HCT116 (cell line): ENCODE measurements at regions not wholly inside any gene's neighbourhood (a gene's known extent, or its start where the extent isn't known, plus 50 kb on each side); places are given as distances from the start of the nearest gene placed in this dataset.

Source experiments
- ATAC-seq: fragments of 200-7000 bp; cut with Tn5 transposase; 2 replicates; pipeline ENCODE4 v1.9.1; 2020; ENCODE audit warnings: mild to moderate bottlenecking, moderate library complexity
- BruUV-seq: library from RNA; stranded (reverse); fragments of 400-500 nt; replicated peaks from 2 replicates; lab custom pipeline; 2021; lab: Mats Ljungman, UMichigan
- CTCF ChIA-PET: fragments of 300-600 bp; sonication (Branson Sonifier 250); formaldehyde crosslinking; loops from one replicate; lab custom pipeline; 2021; ENCODE audit warnings: antibody characterized with exemption; lab: Charles Lee
- POLR2A ChIA-PET: fragments of 300-600, 350-600 bp; sonication (Branson Sonifier 250); formaldehyde crosslinking; loops from one replicate; lab custom pipeline; 2021; ENCODE audit warnings: antibody characterized with exemption; lab: Charles Lee
- RAD21 ChIA-PET, 2 experiments: fragments of 300-600 bp; sonication (Branson Sonifier 250); formaldehyde crosslinking; loops; one replicate each; lab custom pipeline; 2023; ENCODE audit warnings: low total read pairs in 2 of 2; ENCODE audit not compliant: uncharacterized antibody in 2 of 2, unreplicated experiment in 2 of 2, low non-redundant PET in 1 of 2; lab: Charles Lee
- DNase-seq: peaks from one replicate; pipeline ENCODE4 v3.0.0-alpha.2; 2010; ENCODE audit warnings: low read depth, low spot score
- H2AFZ ChIP-seq: fragments of 200-600 bp; shearing (Covaris generic), sonication (generic); 2 replicates; pipeline ENCODE4 v1.6.1; 2017; ENCODE audit warnings: low read depth, mixed run types, mixed read lengths, antibody characterized with exemption, low read length; ENCODE audit not compliant: poor library complexity, severe bottlenecking
- H3K27ac ChIP-seq: 2 replicates; pipeline ENCODE4 v1.5.1; 2012; ENCODE audit warnings: low read depth, low read length
- H3K27me3 ChIP-seq: fragments of 200-600 bp; sonication (generic); 2 replicates; pipeline ENCODE4 v1.6.1; 2016; ENCODE audit warnings: mixed run types, low read length, mixed read lengths; ENCODE audit not compliant: insufficient read depth
- H3K36me3 ChIP-seq, 2 experiments: fragments of 200-500 bp in 1 of 2; fragments of 200-600 bp in 1 of 2; sonication (Bioruptor generic) in 1 of 2; sonication (generic) in 1 of 2; 2 replicates each; pipeline versions ENCODE4 v1.5.1 to v1.6.1; 2014 to 2016; ENCODE audit warnings: low read length in 2 of 2, inconsistent platforms in 1 of 2, mixed read lengths in 1 of 2, mixed run types in 1 of 2; ENCODE audit not compliant: insufficient read depth in 2 of 2, control insufficient read depth in 1 of 2
- H3K4me1 ChIP-seq, 2 experiments: fragments of 200-600 bp in 1 of 2; sonication (generic) in 1 of 2; 2 replicates each; pipeline versions ENCODE4 v1.5.1 to v1.6.1; 2012 to 2017; ENCODE audit warnings: low read length in 2 of 2, inconsistent platforms in 1 of 2, mild to moderate bottlenecking in 1 of 2, mixed read lengths in 1 of 2, mixed run types in 1 of 2, moderate library complexity in 1 of 2; ENCODE audit not compliant: insufficient read depth in 2 of 2, control insufficient read depth in 1 of 2
- H3K4me2 ChIP-seq: fragments of 200-600 bp; sonication (generic); 2 replicates; pipeline ENCODE4 v1.6.1; 2017; ENCODE audit warnings: mixed run types, low read length, mixed read lengths
- H3K4me3 ChIP-seq, 2 experiments: fragments of 200-600 bp in 1 of 2; sonication (generic) in 1 of 2; replicated peaks in 1 of 2; 2 replicates each; pipeline ENCODE4 v1.5.1; 2011 to 2016; ENCODE audit warnings: low read length in 2 of 2, control low read depth in 1 of 2, low read depth in 1 of 2, mild to moderate bottlenecking in 1 of 2, mixed read lengths in 1 of 2, mixed run types in 1 of 2
- H3K79me2 ChIP-seq: fragments of 200-600 bp; sonication (generic); 2 replicates; pipeline ENCODE4 v1.6.1; 2017; ENCODE audit warnings: mild to moderate bottlenecking, mixed run types, low read length, moderate library complexity, mixed read lengths; ENCODE audit not compliant: insufficient read depth
- H3K9ac ChIP-seq: fragments of 200-600 bp; sonication (generic); 2 replicates; pipeline ENCODE4 v1.6.1; 2016; ENCODE audit warnings: low read length, mixed read lengths
- H3K9me2 ChIP-seq: fragments of 200-600 bp; sonication (generic), shearing (Covaris generic); 2 replicates; pipeline ENCODE4 v1.6.1; 2017; ENCODE audit warnings: mixed run types, mild to moderate bottlenecking, moderate library complexity; ENCODE audit not compliant: insufficient read depth
- H3K9me3 ChIP-seq, 2 experiments: fragments of 200-500 bp in 1 of 2; fragments of 200-600 bp in 1 of 2; sonication (Bioruptor generic) in 1 of 2; sonication (generic) in 1 of 2; 2 replicates each; pipeline ENCODE4 v1.6.1; 2014 to 2017; ENCODE audit warnings: low read length in 2 of 2, mixed read lengths in 2 of 2, inconsistent platforms in 1 of 2, low read depth in 1 of 2, mild to moderate bottlenecking in 1 of 2, mixed run types in 1 of 2, moderate library complexity in 1 of 2; ENCODE audit not compliant: control insufficient read depth in 1 of 2, insufficient read depth in 1 of 2
- H4K20me1 ChIP-seq: fragments of 200-600 bp; sonication (generic), shearing (Covaris generic); 2 replicates; pipeline ENCODE4 v1.6.1; 2017; ENCODE audit warnings: mixed run types, mild to moderate bottlenecking, moderate library complexity; ENCODE audit not compliant: insufficient read depth
- ATF3 ChIP-seq: IDR thresholded peaks from 2 replicates; pipeline ENCODE4 v1.6.1; 2012
- CBX3 ChIP-seq: IDR thresholded peaks from 2 replicates; pipeline ENCODE4 v1.6.1; 2012; ENCODE audit warnings: low read depth
- EGR1 ChIP-seq: IDR thresholded peaks from 2 replicates; pipeline ENCODE4 v1.6.1; 2012; ENCODE audit warnings: low read depth
- ELF1 ChIP-seq: IDR thresholded peaks from 2 replicates; pipeline ENCODE4 v1.6.1; 2012; ENCODE audit warnings: low read depth, borderline replicate concordance
- EZH2 ChIP-seq: fragments of 200-600 bp; sonication (generic); IDR thresholded peaks from 2 replicates; pipeline ENCODE4 v1.6.1; 2017; ENCODE audit warnings: antibody characterized with exemption, mixed run types
- EZH2phosphoT487 ChIP-seq: fragments of 200-600 bp; IDR thresholded peaks from 2 replicates; pipeline ENCODE4 v1.6.1; 2018; ENCODE audit warnings: antibody characterized with exemption, borderline replicate concordance
- MAX ChIP-seq: IDR thresholded peaks from 2 replicates; pipeline ENCODE4 v1.6.1; 2012
- RAD21 ChIP-seq: IDR thresholded peaks from 2 replicates; pipeline ENCODE4 v1.6.1; 2012; ENCODE audit warnings: low read depth, mild to moderate bottlenecking
- REST ChIP-seq: IDR thresholded peaks from 2 replicates; pipeline ENCODE4 v1.6.1; 2012; ENCODE audit warnings: low read depth
- SIN3A ChIP-seq: IDR thresholded peaks from 2 replicates; pipeline ENCODE4 v1.6.1; 2012; ENCODE audit warnings: low read depth
- SP1 ChIP-seq: IDR thresholded peaks from 2 replicates; pipeline ENCODE4 v1.6.1; 2012; ENCODE audit warnings: low read depth
- YY1 ChIP-seq: IDR thresholded peaks from 2 replicates; pipeline ENCODE4 v1.6.1; 2011; ENCODE audit warnings: low read length, low read depth, moderate library complexity, mild to moderate bottlenecking; ENCODE audit not compliant: insufficient replicate concordance; ENCODE audit errors: extremely low read depth
- ZBTB33 ChIP-seq: IDR thresholded peaks from 2 replicates; pipeline ENCODE4 v1.6.1; 2011; ENCODE audit warnings: mild to moderate bottlenecking, low read length, moderate library complexity; ENCODE audit not compliant: insufficient replicate concordance; ENCODE audit errors: extremely low read depth
- ZFX ChIP-seq: fragments of 450-650 bp; IDR thresholded peaks from 2 replicates; pipeline ENCODE4 v1.6.1; 2017
- intact Hi-C: fragments of 100-400 bp; cut with micrococcal nuclease; formaldehyde crosslinking; loops from 2 replicates; pipeline ENCODE4 v1.10.0; 2022

- ATAC-seq (no peak), DNase-seq (no peak)
- TF ChIP-seq REST: no peak
- no peak for TF ChIP-seq SP1
- Histone ChIP-seq H3K79me2 (no peaks in the 10 kb centered on the region), H2AFZ (no peak overlapping the region), H3K9ac (no peak overlapping the region), H4K20me1 (no peaks in the 10 kb centered on the region), H3K4me2 (no peak overlapping the region), H3K27ac (no peak overlapping the region), H3K27me3 (no peaks in the 10 kb centered on the region), H3K9me2 (no peaks in the 10 kb centered on the region), H3K36me3 (no peaks in the 10 kb centered on the region), H3K9me3 (no peaks in the 10 kb centered on the region), H3K4me3 (no peak overlapping the region), H3K4me1 (no peaks in the 10 kb centered on the region)
- intact Hi-C loops: no loop called here
- RAD21 ChIA-PET: no interaction called here
- BruUV-seq: no TSS peak
- CTCF ChIA-PET: no interaction called here
- POLR2A ChIA-PET: no interaction called here
Observed at GRCh38 chr7:156206174-156206573, 393.9 kb upstream of the SHH start.

- CTCF ChIA-PET: no interaction called here
- H3K27me3 ChIP-seq: no peaks in the 10 kb centered on the region
- POLR2A ChIA-PET: no interaction called here
- H3K4me2 ChIP-seq: no peak overlapping the region
- no peaks in the 10 kb centered on the region for H4K20me1 ChIP-seq
- no peaks in the 10 kb centered on the region for H3K9me3 ChIP-seq
- no peaks in the 10 kb centered on the region for H3K36me3 ChIP-seq
- H3K27ac ChIP-seq: no peak overlapping the region
- DNase-seq (no peak), ATAC-seq (no peak)
- no peaks in the 10 kb centered on the region for H3K9me2 ChIP-seq
- RAD21 ChIA-PET: no interaction called here
- no peak overlapping the region for H3K9ac ChIP-seq
- no peaks in the 10 kb centered on the region for H3K79me2 ChIP-seq
- no peaks in the 10 kb centered on the region for H3K4me1 ChIP-seq
- no peak overlapping the region for H3K4me3 ChIP-seq
- intact Hi-C loops: no loop called here
- BruUV-seq: no TSS peak
- no peak overlapping the region for H2AFZ ChIP-seq
- TF ChIP-seq ATF3 (no peak), RAD21 (no peak), ZFX (no peak), EZH2phosphoT487 (no peak), SIN3A (no peak), EZH2 (no peak), CBX3 (no peak), MAX (no peak), ZBTB33 (no peak), ELF1 (no peak), YY1 (no peak), EGR1 (no peak)
Observed at GRCh38 chr7:156204820-156205219, 392.6 kb upstream of the SHH start.
